OCI-LY7 (cell line): ENCODE measurements at regions not wholly inside any gene's neighbourhood (a gene's known extent, or its start where the extent isn't known, plus 50 kb on each side); places are given as distances from the start of the nearest gene placed in this dataset.

Source experiments
- CTCF ChIP-seq: fragments of 200-600 bp; sonication (generic); conservative IDR thresholded peaks from 2 replicates; pipeline ENCODE4 v1.5.1; 2014; ENCODE audit warnings: mild to moderate bottlenecking, antibody characterized with exemption, low read length, moderate library complexity, mixed read lengths
- EZH2phosphoT487 ChIP-seq: fragments of 200-600 bp; sonication (generic); IDR thresholded peaks from 2 replicates; pipeline ENCODE4 v1.6.1; 2018; ENCODE audit warnings: low read depth, borderline replicate concordance, mild to moderate bottlenecking, mixed run types, antibody characterized with exemption, low read length, moderate library complexity, mixed read lengths

GRCh38 chr6:134374491-134375219, 56.7 kb upstream of the SGK1 start:
- TF ChIP-seq CTCF (no peak), EZH2phosphoT487 (no peak)
